PFSK-1 (cell line): ENCODE measurements at regions not wholly inside any gene's neighbourhood (a gene's known extent, or its start where the extent isn't known, plus 50 kb on each side); places are given as distances from the start of the nearest gene placed in this dataset.

Experiments
- SIN3A ChIP-seq: IDR thresholded peaks from 2 replicates; pipeline ENCODE4 v1.6.1; 2012; ENCODE audit warnings: mild to moderate bottlenecking, low read length, moderate library complexity, borderline replicate concordance; ENCODE audit not compliant: insufficient read depth
- TAF1 ChIP-seq: IDR thresholded peaks from 2 replicates; pipeline ENCODE4 v1.6.1; 2012; ENCODE audit warnings: low read length, control low read depth, borderline replicate concordance; ENCODE audit not compliant: insufficient read depth

DNA sequence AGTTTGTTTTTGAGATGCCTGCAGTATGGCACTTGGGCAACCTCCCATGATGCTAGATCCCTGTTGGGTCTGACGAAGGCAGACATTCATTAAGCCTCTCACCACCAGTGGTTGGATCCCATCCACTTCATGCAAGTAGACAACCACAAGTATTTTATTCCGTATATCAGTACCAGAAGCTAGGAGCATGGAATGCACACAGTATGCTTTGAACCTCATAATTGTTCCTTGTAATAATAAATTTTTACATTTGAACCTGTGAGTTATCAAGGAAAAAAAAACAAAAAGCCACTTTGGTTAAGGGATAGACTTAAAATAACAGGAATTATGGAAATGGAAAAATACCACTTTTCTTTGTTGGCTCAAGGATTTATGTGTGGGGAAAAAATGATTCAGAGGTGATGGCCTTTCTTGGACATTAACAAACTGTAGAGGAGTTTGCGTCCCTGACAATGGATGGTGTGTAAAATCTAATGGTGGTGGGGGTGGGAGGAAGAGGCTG lies 107.1 kb upstream of the KCNJ16 start:
- TF ChIP-seq SIN3A: no peak
- TF ChIP-seq TAF1: no peak
